SK-N-SH (cell line): ENCODE measurements at regions not wholly inside any gene's neighbourhood (a gene's known extent, or its start where the extent isn't known, plus 50 kb on each side); places are given as distances from the start of the nearest gene placed in this dataset.

ENCODE experiments used
- CTCF ChIA-PET: fragments of 300-600, 350-600 bp; formaldehyde crosslinking; extraction: SDS; loops from one replicate; lab custom pipeline; 2021; lab: Yijun Ruan, JAX
- POLR2A ChIA-PET: fragments of 350-600 bp; sonication (Branson Sonifier 250); formaldehyde crosslinking; extraction: SDS; loops from one replicate; lab custom pipeline; 2020; ENCODE audit warnings: antibody characterized with exemption, inconsistent platforms; lab: Yijun Ruan, JAX
- DNase-seq: peaks from one replicate; pipeline ENCODE4 v3.0.0; 2012
- H2AFZ ChIP-seq: fragments of 200-600 bp; sonication (generic); 2 replicates; pipeline ENCODE4 v1.8.1; 2016; ENCODE audit warnings: antibody characterized with exemption, mild to moderate bottlenecking, low read depth
- H3F3A ChIP-seq: fragments of 200-600 bp; sonication (generic); replicated peaks from 2 replicates; pipeline ENCODE3; 2016; ENCODE audit warnings: antibody characterized with exemption, mild to moderate bottlenecking; ENCODE audit not compliant: insufficient read depth
- H3K27ac ChIP-seq, 2 experiments: fragments of 200-500 bp in 1 of 2; fragments of 200-600 bp in 1 of 2; sonication (Bioruptor generic) in 1 of 2; sonication (generic), shearing (Covaris generic) in 1 of 2; 2 replicates each; pipeline versions ENCODE4 v1.5.1 to v1.6.1; 2014 to 2016; ENCODE audit warnings: low read depth in 2 of 2, inconsistent platforms in 1 of 2, low read length in 1 of 2, mild to moderate bottlenecking in 1 of 2, mixed read lengths in 1 of 2
- H3K27me3 ChIP-seq: fragments of 200-600 bp; sonication (generic), shearing (Covaris generic); 2 replicates; pipeline ENCODE4 v1.6.1; 2016; ENCODE audit warnings: mixed run types; ENCODE audit not compliant: insufficient read depth
- H3K36me3 ChIP-seq, 2 experiments: fragments of 200-500 bp in 1 of 2; fragments of 200-600 bp in 1 of 2; sonication (Bioruptor generic) in 1 of 2; sonication (generic) in 1 of 2; replicated peaks in 1 of 2; 2 replicates each; pipeline versions ENCODE3 to v1.5.1; 2014 to 2016; ENCODE audit warnings: low read length in 1 of 2, mild to moderate bottlenecking in 1 of 2; ENCODE audit not compliant: insufficient read depth in 2 of 2, control insufficient read depth in 1 of 2
- H3K4me1 ChIP-seq, 2 experiments: fragments of 200-500 bp in 1 of 2; fragments of 200-600 bp in 1 of 2; sonication (Bioruptor generic) in 1 of 2; sonication (generic), shearing (Covaris generic) in 1 of 2; 2 replicates each; pipeline versions ENCODE4 v1.5.1 to v1.6.1; 2014 to 2016; ENCODE audit warnings: low read depth in 1 of 2, low read length in 1 of 2, mixed run types in 1 of 2; ENCODE audit not compliant: insufficient read depth in 2 of 2, control insufficient read depth in 1 of 2
- H3K4me2 ChIP-seq: fragments of 200-600 bp; sonication (generic), shearing (Covaris generic); 2 replicates; pipeline ENCODE4 v1.6.1; 2017; ENCODE audit warnings: mixed run types
- H3K4me3 ChIP-seq, 2 experiments: fragments of 200-500 bp in 1 of 2; fragments of 200-600 bp in 1 of 2; sonication (Bioruptor generic) in 1 of 2; sonication (generic), shearing (Covaris generic) in 1 of 2; 2 replicates each; pipeline versions ENCODE4 v1.5.1 to v1.8.1; 2014 to 2016; ENCODE audit warnings: low read depth in 2 of 2, inconsistent platforms in 1 of 2, low read length in 1 of 2, mild to moderate bottlenecking in 1 of 2, mixed read lengths in 1 of 2, moderate library complexity in 1 of 2
- H3K79me2 ChIP-seq: fragments of 200-600 bp; sonication (generic); 2 replicates; pipeline ENCODE4 v1.8.1; 2017; ENCODE audit warnings: mild to moderate bottlenecking; ENCODE audit not compliant: insufficient read depth
- H3K9ac ChIP-seq: fragments of 200-600 bp; sonication (generic); 2 replicates; pipeline ENCODE4 v1.6.1; 2017; ENCODE audit warnings: mixed run types
- H3K9me2 ChIP-seq: fragments of 200-600 bp; sonication (generic); 2 replicates; pipeline ENCODE4 v1.6.1; 2017; ENCODE audit warnings: mixed run types
- H3K9me3 ChIP-seq: fragments of 200-600 bp; sonication (generic); 2 replicates; pipeline ENCODE4 v1.6.1; 2017; ENCODE audit warnings: mixed run types, mild to moderate bottlenecking, moderate library complexity
- H4K20me1 ChIP-seq: fragments of 200-600 bp; sonication (generic); 2 replicates; pipeline ENCODE4 v1.6.1; 2017; ENCODE audit warnings: mild to moderate bottlenecking, mixed run types; ENCODE audit not compliant: insufficient read depth
- EP300 ChIP-seq, 2 experiments: IDR thresholded peaks; 2 replicates each; pipeline versions ENCODE4 v1.4.0 to v1.6.1; 2012; ENCODE audit warnings: borderline replicate concordance in 1 of 2, low read depth in 1 of 2, low read length in 1 of 2
- EZH2phosphoT487 ChIP-seq: fragments of 200-600 bp; sonication (generic); IDR thresholded peaks from 2 replicates; pipeline ENCODE4 v1.6.1; 2017; ENCODE audit warnings: low read depth, mixed run types, mild to moderate bottlenecking, antibody characterized with exemption, moderate library complexity, borderline replicate concordance
- FOSL2 ChIP-seq: IDR thresholded peaks from 2 replicates; pipeline ENCODE4 v1.4.0; 2012; ENCODE audit warnings: low read depth, mild to moderate bottlenecking, moderate library complexity, borderline replicate concordance
- GATA2 ChIP-seq: sonication (generic); formaldehyde crosslinking; IDR thresholded peaks from 2 replicates; pipeline ENCODE4 v1.5.0; 2020; ENCODE audit warnings: mild to moderate bottlenecking, missing genetic modification reagents
- MEF2A ChIP-seq: IDR thresholded peaks from 2 replicates; pipeline ENCODE4 v1.4.0; 2012; ENCODE audit warnings: low read depth, borderline replicate concordance
- NFIC ChIP-seq: IDR thresholded peaks from 2 replicates; pipeline ENCODE4 v1.4.0; 2012; ENCODE audit warnings: borderline replicate concordance
- POLR2AphosphoS5 ChIP-seq: IDR thresholded peaks from 2 replicates; pipeline ENCODE4 v1.6.1; 2012; ENCODE audit warnings: low read depth, low read length
- RAD21 ChIP-seq: IDR thresholded peaks from 2 replicates; pipeline ENCODE4 v1.6.1; 2012; ENCODE audit warnings: mild to moderate bottlenecking, low read length
- RCOR1 ChIP-seq: fragments of 150-350 bp; IDR thresholded peaks from 2 replicates; pipeline ENCODE4 v1.6.1; 2017; ENCODE audit warnings: antibody characterized with exemption, low read length
- RFX5 ChIP-seq: IDR thresholded peaks from 2 replicates; pipeline ENCODE4 v1.6.1; 2012; ENCODE audit warnings: mild to moderate bottlenecking, improper control_type of control experiment, low read length
- RXRA ChIP-seq: IDR thresholded peaks from 2 replicates; pipeline ENCODE4 v1.4.0; 2012; ENCODE audit warnings: low read depth, mild to moderate bottlenecking, borderline replicate concordance
- SIN3A ChIP-seq: IDR thresholded peaks from 2 replicates; pipeline ENCODE4 v1.6.1; 2012; ENCODE audit warnings: low read depth, mild to moderate bottlenecking, low read length, moderate library complexity, borderline replicate concordance
- SMC3 ChIP-seq: IDR thresholded peaks from 2 replicates; pipeline ENCODE4 v1.6.1; 2012; ENCODE audit warnings: low read depth, low read length, improper control_type of control experiment
- YY1 ChIP-seq: IDR thresholded peaks from 2 replicates; pipeline ENCODE4 v1.4.0; 2012; ENCODE audit warnings: low read depth, mild to moderate bottlenecking
- ZBTB33 ChIP-seq: IDR thresholded peaks from 2 replicates; pipeline ENCODE4 v1.4.0; 2012; ENCODE audit warnings: low read depth, borderline replicate concordance
- WGBS: methylation state at CpG from one replicate; pipeline ENCODE4 v1.1.6; 2017; ENCODE audit warnings: low lambda C conversion rate; 5-methylcytosine and 5-hydroxymethylcytosine counted together
- TF ChIP-seq, protein P1 (sequence below): IDR thresholded peaks from 2 replicates; pipeline ENCODE4 v1.4.0; 2012; ENCODE audit warnings: low read depth, borderline replicate concordance
- TF ChIP-seq, protein P2 (sequence below): IDR thresholded peaks from 2 replicates; pipeline ENCODE4 v1.6.1; 2012; ENCODE audit warnings: mild to moderate bottlenecking, low read depth, low read length, moderate library complexity

GRCh38 chr16:17949982-17950250, 386.6 kb downstream of the NPIPA8 start:
- CTCF ChIA-PET = no interaction called here
- Histone ChIP-seq H3K79me2 (no peaks in the 10 kb centered on the region), H3K27me3 (no peaks in the 10 kb centered on the region), H3K4me3 (no peak overlapping the region), H3K4me1 (peaks cover 0 to 14% of the 10 kb centered on the region in 2 experiments; a peak in 2 of 4 replicates), H3K9me3 (no peaks in the 10 kb centered on the region), H3K4me2 (no peak overlapping the region), H3K27ac (peak overlapping the region in 1 of 2 experiments; percentile 37; a peak in 2 of 4 replicates), H2AFZ (no peak overlapping the region), H3K9me2 (no peaks in the 10 kb centered on the region), H3K9ac (no peak overlapping the region), H4K20me1 (no peaks in the 10 kb centered on the region), H3K36me3 (no peaks in the 10 kb centered on the region), H3F3A (no peaks in the 10 kb centered on the region)
- TF ChIP-seq SMC3 = no peak
- TF ChIP-seq RCOR1 = no peak
- no peak for TF ChIP-seq RFX5
- no peak for TF ChIP-seq NFIC
- TF ChIP-seq RXRA = no peak
- TF ChIP-seq, protein P1, sequence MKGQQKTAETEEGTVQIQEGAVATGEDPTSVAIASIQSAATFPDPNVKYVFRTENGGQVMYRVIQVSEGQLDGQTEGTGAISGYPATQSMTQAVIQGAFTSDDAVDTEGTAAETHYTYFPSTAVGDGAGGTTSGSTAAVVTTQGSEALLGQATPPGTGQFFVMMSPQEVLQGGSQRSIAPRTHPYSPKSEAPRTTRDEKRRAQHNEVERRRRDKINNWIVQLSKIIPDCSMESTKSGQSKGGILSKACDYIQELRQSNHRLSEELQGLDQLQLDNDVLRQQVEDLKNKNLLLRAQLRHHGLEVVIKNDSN = no peak
- TF ChIP-seq MEF2A = no peak
- TF ChIP-seq, protein P2, sequence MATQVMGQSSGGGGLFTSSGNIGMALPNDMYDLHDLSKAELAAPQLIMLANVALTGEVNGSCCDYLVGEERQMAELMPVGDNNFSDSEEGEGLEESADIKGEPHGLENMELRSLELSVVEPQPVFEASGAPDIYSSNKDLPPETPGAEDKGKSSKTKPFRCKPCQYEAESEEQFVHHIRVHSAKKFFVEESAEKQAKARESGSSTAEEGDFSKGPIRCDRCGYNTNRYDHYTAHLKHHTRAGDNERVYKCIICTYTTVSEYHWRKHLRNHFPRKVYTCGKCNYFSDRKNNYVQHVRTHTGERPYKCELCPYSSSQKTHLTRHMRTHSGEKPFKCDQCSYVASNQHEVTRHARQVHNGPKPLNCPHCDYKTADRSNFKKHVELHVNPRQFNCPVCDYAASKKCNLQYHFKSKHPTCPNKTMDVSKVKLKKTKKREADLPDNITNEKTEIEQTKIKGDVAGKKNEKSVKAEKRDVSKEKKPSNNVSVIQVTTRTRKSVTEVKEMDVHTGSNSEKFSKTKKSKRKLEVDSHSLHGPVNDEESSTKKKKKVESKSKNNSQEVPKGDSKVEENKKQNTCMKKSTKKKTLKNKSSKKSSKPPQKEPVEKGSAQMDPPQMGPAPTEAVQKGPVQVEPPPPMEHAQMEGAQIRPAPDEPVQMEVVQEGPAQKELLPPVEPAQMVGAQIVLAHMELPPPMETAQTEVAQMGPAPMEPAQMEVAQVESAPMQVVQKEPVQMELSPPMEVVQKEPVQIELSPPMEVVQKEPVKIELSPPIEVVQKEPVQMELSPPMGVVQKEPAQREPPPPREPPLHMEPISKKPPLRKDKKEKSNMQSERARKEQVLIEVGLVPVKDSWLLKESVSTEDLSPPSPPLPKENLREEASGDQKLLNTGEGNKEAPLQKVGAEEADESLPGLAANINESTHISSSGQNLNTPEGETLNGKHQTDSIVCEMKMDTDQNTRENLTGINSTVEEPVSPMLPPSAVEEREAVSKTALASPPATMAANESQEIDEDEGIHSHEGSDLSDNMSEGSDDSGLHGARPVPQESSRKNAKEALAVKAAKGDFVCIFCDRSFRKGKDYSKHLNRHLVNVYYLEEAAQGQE = no peak
- TF ChIP-seq RAD21 = no peak
- no peak for TF ChIP-seq EZH2phosphoT487
- no peak for TF ChIP-seq POLR2AphosphoS5
- TF ChIP-seq ZBTB33 = no peak
- TF ChIP-seq FOSL2 = no peak
- TF ChIP-seq YY1 = no peak
- no peak for TF ChIP-seq GATA2 (CRISPR knock-in tag)
- no peak for TF ChIP-seq SIN3A
- no peak for TF ChIP-seq EP300 (IDR thresholded peaks at IDR 0.05; ENCODE audit: borderline replicate concordance in 1 of 2, low read depth in 1 of 2, low read length in 1 of 2)
- 39% methylated on average over 4 of the region's 4 CpGs for WGBS
- no peak for DNase-seq
- POLR2A ChIA-PET = no interaction called here
